CD8-positive, alpha-beta memory T cell (primary cell): ENCODE measurements at regions not wholly inside any gene's neighbourhood (a gene's known extent, or its start where the extent isn't known, plus 50 kb on each side); places are given as distances from the start of the nearest gene placed in this dataset.
"Not testable (repeated sequence)": the region's sequence is repeated elsewhere in the genome, so short reads cannot be mapped to it uniquely, and the experiment has no call there.

Source experiments
- CTCF ChIA-PET: fragments of 350-600 bp; sonication (Branson Sonifier 250); formaldehyde crosslinking; loops from one replicate; lab custom pipeline; 2021; ENCODE audit warnings: antibody characterized with exemption; lab: Charles Lee
- POLR2A ChIA-PET: fragments of 350-600 bp; sonication (Branson Sonifier 250); formaldehyde crosslinking; loops from one replicate; lab custom pipeline; 2021; ENCODE audit warnings: antibody characterized with exemption; lab: Charles Lee
- DNase-seq, 5 donors: peaks; one replicate each; pipeline versions ENCODE4 v3.0.0 to v3.0.0-alpha.2; 2020 to 2022; ENCODE audit warnings: mixed read lengths in 1 of 5
- H3K27ac ChIP-seq: one replicate; pipeline ENCODE4 v1.7.0; 2013; ENCODE audit warnings: low read depth, mild to moderate bottlenecking, low read length, moderate library complexity
- H3K27me3 ChIP-seq: 2 replicates; pipeline ENCODE4 v1.7.0; 2013; ENCODE audit warnings: low read length, mild to moderate bottlenecking; ENCODE audit not compliant: insufficient read depth, poor library complexity, severe bottlenecking
- H3K36me3 ChIP-seq: 2 replicates; pipeline ENCODE4 v1.7.0; 2013; ENCODE audit warnings: mild to moderate bottlenecking, low read length, moderate library complexity; ENCODE audit not compliant: insufficient read depth
- H3K4me1 ChIP-seq: 2 replicates; pipeline ENCODE4 v1.7.0; 2013; ENCODE audit warnings: mild to moderate bottlenecking, low read length, moderate library complexity; ENCODE audit not compliant: insufficient read depth
- H3K4me3 ChIP-seq: 2 replicates; pipeline ENCODE4 v1.7.0; 2013; ENCODE audit warnings: mild to moderate bottlenecking, low read length
- H3K9me3 ChIP-seq: 2 replicates; pipeline ENCODE4 v1.7.0; 2013; ENCODE audit warnings: mild to moderate bottlenecking, low read length
- H3K27ac Mint-ChIP-seq, 8 donors: one replicate each; pipeline ENCODE4 v1.8.0; 2020 to 2021; ENCODE audit warnings: mixed read lengths in 8 of 8, mild to moderate bottlenecking in 6 of 8, inconsistent platforms in 3 of 8, moderate library complexity in 3 of 8
- H3K27me3 Mint-ChIP-seq, 2 donors: one replicate each; pipeline ENCODE4 v1.8.0; 2020 to 2021; ENCODE audit warnings: mixed read lengths in 2 of 2, mild to moderate bottlenecking in 1 of 2, moderate library complexity in 1 of 2
- H3K36me3 Mint-ChIP-seq, 3 donors: one replicate each; pipeline ENCODE4 v1.8.0; 2020 to 2021; ENCODE audit warnings: mixed read lengths in 3 of 3, inconsistent platforms in 1 of 3, mild to moderate bottlenecking in 1 of 3
- H3K4me1 Mint-ChIP-seq, 3 donors: one replicate each; pipeline ENCODE4 v1.8.0; 2020 to 2021; ENCODE audit warnings: mixed read lengths in 3 of 3, inconsistent platforms in 1 of 3, mild to moderate bottlenecking in 1 of 3
- H3K4me3 Mint-ChIP-seq, 7 donors: one replicate each; pipeline ENCODE4 v1.8.0; 2020 to 2021; ENCODE audit warnings: mixed read lengths in 7 of 7, mild to moderate bottlenecking in 6 of 7, moderate library complexity in 4 of 7, inconsistent platforms in 2 of 7
- H3K9me3 Mint-ChIP-seq, 5 donors: one replicate each; pipeline ENCODE4 v1.8.0; 2020 to 2022; ENCODE audit warnings: mixed read lengths in 5 of 5, mild to moderate bottlenecking in 3 of 5, moderate library complexity in 2 of 5, inconsistent platforms in 1 of 5

DNA sequence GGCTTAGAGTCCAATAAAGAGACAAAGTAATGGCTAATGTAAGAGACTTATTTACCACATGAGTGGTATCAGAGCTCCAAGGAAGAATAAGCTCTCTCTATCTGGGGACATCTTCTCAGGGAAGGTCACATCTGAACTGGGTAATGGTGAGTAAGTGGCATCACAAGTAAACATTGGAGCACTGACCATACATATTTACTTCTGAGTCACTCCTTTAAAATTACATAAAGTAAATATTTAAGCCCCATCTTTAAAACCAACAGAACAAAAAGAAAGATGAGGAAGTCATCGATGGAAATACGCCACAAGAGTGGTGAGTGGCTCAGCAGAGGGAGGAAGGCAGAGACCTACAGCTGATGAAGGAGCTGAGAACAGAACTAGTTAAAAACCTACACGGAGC is 159.9 kb downstream of the DUSP6 start:
- H3K4me1 ChIP-seq = no peaks in the 10 kb centered on the region
- Mint-ChIP-seq H3K27me3 (peaks cover under 1 to 3% of the 10 kb centered on the region in 2 donors), H3K36me3 (peaks cover 1 to 21% (median 1%) of the 10 kb centered on the region in 3 donors), H3K27ac (no peak overlapping the region), H3K4me3 (no peak overlapping the region), H3K9me3 (peaks cover 18 to 26% (median 25%) of the 10 kb centered on the region in 5 donors), H3K4me1 (no peaks in the 10 kb centered on the region)
- POLR2A ChIA-PET = no interaction called here
- H3K27me3 ChIP-seq = no peaks in the 10 kb centered on the region
- H3K36me3 ChIP-seq = no peaks in the 10 kb centered on the region
- peaks cover 3% of the 10 kb centered on the region for H3K9me3 ChIP-seq
- no peak overlapping the region for H3K27ac ChIP-seq
- DNase-seq = no peak
- no peak overlapping the region for H3K4me3 ChIP-seq
- CTCF ChIA-PET = no interaction called here

DNA sequence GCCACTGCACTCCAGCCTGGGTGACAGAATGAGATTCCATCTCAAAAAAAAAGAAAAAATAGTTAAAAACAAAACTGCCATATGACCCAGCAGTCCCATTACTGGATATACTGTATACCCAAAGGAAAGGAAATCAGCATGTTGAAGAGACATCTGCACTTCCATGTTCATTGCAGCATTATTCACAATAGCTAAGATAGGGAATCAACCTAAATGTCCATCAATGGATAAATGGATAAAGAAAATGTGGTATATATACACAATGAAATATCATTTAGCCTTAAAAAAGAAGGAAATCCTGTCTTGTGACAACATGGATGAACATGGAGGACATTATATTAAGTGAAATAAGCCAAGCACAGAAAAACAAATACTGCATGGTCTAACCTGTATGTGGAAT is 160.7 kb downstream of the DUSP6 start:
- Mint-ChIP-seq H3K9me3 (peaks cover 18 to 27% (median 26%) of the 10 kb centered on the region in 5 donors), H3K27ac (peak overlapping the region in 1 of 8 donors; percentile 1), H3K36me3 (peaks cover 1 to 26% (median 1%) of the 10 kb centered on the region in 3 donors)
- POLR2A ChIA-PET, H3K27me3 Mint-ChIP-seq, H3K27me3 ChIP-seq, H3K9me3 ChIP-seq, H3K36me3 ChIP-seq, DNase-seq, CTCF ChIA-PET, H3K4me1 ChIP-seq, H3K4me3 ChIP-seq, H3K4me1 Mint-ChIP-seq, H3K27ac ChIP-seq, H3K4me3 Mint-ChIP-seq: not testable (repeated sequence)

- peaks cover 1 to 29% (median 1%) of the 10 kb centered on the region in 3 donors for H3K36me3 Mint-ChIP-seq
- H3K4me1 ChIP-seq = no peaks in the 10 kb centered on the region
- H3K4me1 Mint-ChIP-seq = no peaks in the 10 kb centered on the region
- DNase-seq = no peak
- POLR2A ChIA-PET = no interaction called here
- H3K27ac Mint-ChIP-seq = no peak overlapping the region
- CTCF ChIA-PET = no interaction called here
- peaks cover 3% of the 10 kb centered on the region for H3K9me3 ChIP-seq
- no peak overlapping the region for H3K27ac ChIP-seq
- H3K27me3 Mint-ChIP-seq = peaks cover 6 to 13% of the 10 kb centered on the region in 2 donors
- H3K4me3 Mint-ChIP-seq = no peak overlapping the region
- H3K36me3 ChIP-seq = no peaks in the 10 kb centered on the region
- peaks cover 18 to 28% (median 26%) of the 10 kb centered on the region in 5 donors for H3K9me3 Mint-ChIP-seq
- no peak overlapping the region for H3K4me3 ChIP-seq
- H3K27me3 ChIP-seq = no peaks in the 10 kb centered on the region
Observed at GRCh38 chr12:89189448-89189847, 162.9 kb downstream of the DUSP6 start.

DNA sequence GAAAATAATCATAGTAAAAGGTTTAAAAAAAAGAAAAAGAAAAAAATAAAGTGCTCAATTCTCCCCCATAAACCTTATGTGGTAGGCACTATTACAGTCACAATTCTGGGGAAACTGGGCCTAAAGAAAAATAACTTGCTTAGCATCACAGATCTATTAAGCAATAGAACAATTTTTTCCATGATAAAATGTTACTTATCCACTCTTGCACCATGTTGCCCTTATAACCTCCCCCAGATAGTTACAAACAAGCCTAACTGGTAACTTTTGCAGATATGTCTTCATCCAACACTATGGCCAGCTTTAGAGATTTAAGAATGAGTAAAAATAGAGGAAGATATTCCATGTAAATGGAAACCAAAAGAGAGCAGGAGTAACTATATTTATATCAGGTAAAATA is 164.8 kb downstream of the DUSP6 start:
- CTCF ChIA-PET = no interaction called here
- DNase-seq = no peak
- H3K4me1 Mint-ChIP-seq = no peaks in the 10 kb centered on the region

GRCh38 chr12:89185889-89186288 is 166.4 kb downstream of the DUSP6 start:
- H3K9me3 ChIP-seq = peaks cover 3% of the 10 kb centered on the region
- H3K27ac ChIP-seq = no peak overlapping the region
- peaks cover 18 to 28% (median 26%) of the 10 kb centered on the region in 5 donors for H3K9me3 Mint-ChIP-seq
- H3K4me3 ChIP-seq = no peak overlapping the region
- peaks cover 6 to 19% of the 10 kb centered on the region in 2 donors for H3K27me3 Mint-ChIP-seq
- peaks cover 0 to 29% (median 1%) of the 10 kb centered on the region in 3 donors for H3K36me3 Mint-ChIP-seq
- CTCF ChIA-PET = no interaction called here
- H3K27ac Mint-ChIP-seq = peak overlapping the region in 1 of 8 donors; percentile 6
- no peak for DNase-seq
- no peaks in the 10 kb centered on the region for H3K4me1 ChIP-seq
- H3K4me1 Mint-ChIP-seq = no peaks in the 10 kb centered on the region
- H3K27me3 ChIP-seq = no peaks in the 10 kb centered on the region
- H3K36me3 ChIP-seq = no peaks in the 10 kb centered on the region
- POLR2A ChIA-PET = no interaction called here
- H3K4me3 Mint-ChIP-seq = no peak overlapping the region

More for the DNA sequence above, 164.8 kb downstream of the DUSP6 start:
- Mint-ChIP-seq H3K9me3 (peaks cover 18 to 28% (median 26%) of the 10 kb centered on the region in 5 donors), H3K36me3 (peaks cover 1 to 29% (median 1%) of the 10 kb centered on the region in 3 donors), H3K27ac (no peak overlapping the region), H3K4me3 (no peak overlapping the region), H3K27me3 (peaks cover 6 to 19% of the 10 kb centered on the region in 2 donors)
- Histone ChIP-seq H3K4me1 (no peaks in the 10 kb centered on the region), H3K27ac (no peak overlapping the region), H3K4me3 (no peak overlapping the region), H3K36me3 (no peaks in the 10 kb centered on the region), H3K9me3 (peaks cover 3% of the 10 kb centered on the region), H3K27me3 (no peaks in the 10 kb centered on the region)
- POLR2A ChIA-PET = no interaction called here

GRCh38 chr12:89185181-89185580 is 167.1 kb downstream of the DUSP6 start:
- Mint-ChIP-seq H3K9me3 (peaks cover 14 to 25% (median 22%) of the 10 kb centered on the region in 5 donors), H3K4me1 (no peaks in the 10 kb centered on the region), H3K4me3 (no peak overlapping the region), H3K27me3 (peaks cover 4 to 22% of the 10 kb centered on the region in 2 donors), H3K36me3 (peaks cover 0 to 24% (median 1%) of the 10 kb centered on the region in 3 donors), H3K27ac (no peak overlapping the region)
- no peak for DNase-seq
- no peaks in the 10 kb centered on the region for H3K27me3 ChIP-seq
- no peaks in the 10 kb centered on the region for H3K4me1 ChIP-seq
- ChIA-PET POLR2A (no interaction called here), CTCF (no interaction called here)
- no peak overlapping the region for H3K4me3 ChIP-seq
- no peak overlapping the region for H3K27ac ChIP-seq
- H3K9me3 ChIP-seq = peaks cover 3% of the 10 kb centered on the region
- H3K36me3 ChIP-seq = no peaks in the 10 kb centered on the region

DNA sequence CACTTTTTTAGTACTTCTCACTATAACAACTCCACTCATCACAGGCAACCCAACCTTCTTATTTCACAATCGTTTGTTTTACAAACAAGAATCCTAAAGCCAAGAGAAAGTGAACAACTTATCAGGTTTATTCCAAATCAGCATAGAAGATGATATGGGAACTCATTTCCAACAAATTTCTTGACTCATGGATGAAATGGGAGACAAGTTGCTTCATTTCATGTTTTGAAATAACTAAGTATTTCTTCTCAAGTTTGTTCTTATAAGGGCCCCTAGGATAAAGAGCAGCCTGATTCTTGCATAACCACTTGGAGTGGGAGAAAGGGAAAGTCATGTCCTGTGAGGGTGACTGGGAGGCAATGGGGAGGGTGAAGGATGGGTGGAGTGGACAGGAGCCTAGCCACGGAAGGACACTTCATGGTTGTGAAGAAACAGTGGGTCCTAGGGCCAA is 168.3 kb downstream of the DUSP6 start:
- no peaks in the 10 kb centered on the region for H3K36me3 ChIP-seq
- peaks cover 8 to 16% (median 11%) of the 10 kb centered on the region in 5 donors for H3K9me3 Mint-ChIP-seq
- ChIA-PET POLR2A (no interaction called here), CTCF (no interaction called here)
- DNase-seq = no peak
- H3K4me3 Mint-ChIP-seq = no peak overlapping the region
- peaks cover 2 to 25% of the 10 kb centered on the region in 2 donors for H3K27me3 Mint-ChIP-seq
- H3K27ac ChIP-seq = no peak overlapping the region
- H3K4me1 Mint-ChIP-seq = no peaks in the 10 kb centered on the region
- no peak overlapping the region for H3K4me3 ChIP-seq
- no peaks in the 10 kb centered on the region for H3K9me3 ChIP-seq
- H3K27ac Mint-ChIP-seq = no peak overlapping the region
- H3K27me3 ChIP-seq = no peaks in the 10 kb centered on the region
- H3K36me3 Mint-ChIP-seq = peaks cover 1 to 20% (median 1%) of the 10 kb centered on the region in 3 donors
- no peaks in the 10 kb centered on the region for H3K4me1 ChIP-seq

DNA sequence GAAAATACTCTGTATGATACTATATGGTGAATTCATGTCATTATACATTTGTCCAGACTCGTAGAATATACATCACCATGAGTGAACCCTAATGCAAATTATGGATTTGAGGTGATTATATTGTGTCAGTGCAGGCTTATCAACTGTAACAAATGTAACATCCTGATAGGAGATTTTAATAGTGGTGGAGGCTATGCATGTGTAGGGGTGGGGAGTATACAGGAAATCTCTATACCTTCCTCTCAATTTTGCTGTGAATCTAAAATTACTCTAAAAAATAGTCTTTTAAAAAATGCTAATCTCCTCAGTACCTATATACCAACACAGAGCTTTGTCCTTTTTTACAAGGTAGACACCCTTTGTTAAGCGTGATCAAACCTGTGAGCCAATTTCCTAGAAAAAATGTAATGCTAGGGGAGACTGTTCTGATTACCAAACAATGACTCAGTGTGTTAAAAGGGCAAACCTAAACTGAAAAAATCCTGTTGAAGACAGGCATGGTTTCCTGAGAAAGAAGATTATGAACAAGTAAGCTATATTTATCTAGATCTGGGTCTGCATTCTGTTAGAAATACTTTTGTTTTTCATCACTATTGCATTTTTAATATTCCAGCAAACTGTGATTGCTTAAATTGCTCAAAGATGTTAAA is 170.9 kb downstream of the DUSP6 start:
- no peak overlapping the region for H3K4me3 ChIP-seq
- CTCF ChIA-PET = no interaction called here
- Mint-ChIP-seq H3K27me3 (peaks cover under 1 to 36% of the 10 kb centered on the region in 2 donors), H3K4me1 (no peaks in the 10 kb centered on the region), H3K9me3 (no peaks in the 10 kb centered on the region), H3K27ac (no peak overlapping the region), H3K4me3 (no peak overlapping the region), H3K36me3 (peaks cover 0 to 1% (median 1%) of the 10 kb centered on the region in 3 donors)
- H3K27ac ChIP-seq = no peak overlapping the region
- no peak for DNase-seq
- H3K4me1 ChIP-seq = no peaks in the 10 kb centered on the region
- no peaks in the 10 kb centered on the region for H3K36me3 ChIP-seq
- no peaks in the 10 kb centered on the region for H3K27me3 ChIP-seq
- no peaks in the 10 kb centered on the region for H3K9me3 ChIP-seq
- POLR2A ChIA-PET = no interaction called here
